HG03097 (cell line): ENCODE measurements at regions not wholly inside any gene's neighbourhood (a gene's known extent, or its start where the extent isn't known, plus 50 kb on each side); places are given as distances from the start of the nearest gene placed in this dataset.
"Not testable (repeated sequence)": the region's sequence is repeated elsewhere in the genome, so short reads cannot be mapped to it uniquely, and the experiment has no call there.

Source experiments
- ATAC-seq: cut with Tn5 transposase; IDR thresholded peaks from one replicate; pipeline ENCODE4 v1.9.1; 2021; ENCODE audit not compliant: unreplicated experiment, low FRiP score

GRCh38 chr4:81694176-81694913 is 222.6 kb upstream of the RASGEF1B start:
- no peak for ATAC-seq

GRCh38 chr4:81690871-81691270 is 219.2 kb upstream of the RASGEF1B start:
- ATAC-seq = no peak

- ATAC-seq = no peak
These were observed 216.4 kb upstream of the RASGEF1B start for GRCh38 chr4:81688085-81688484.

- ATAC-seq = no peak
These were observed 215.8 kb upstream of the RASGEF1B start for GRCh38 chr4:81687471-81687870.

- no peak for ATAC-seq
These were observed 213.4 kb upstream of the RASGEF1B start for GRCh38 chr4:81685104-81685503.

GRCh38 chr4:81684352-81684751 is 212.6 kb upstream of the RASGEF1B start:
- no peak for ATAC-seq

GRCh38 chr4:81682492-81682891 is 210.8 kb upstream of the RASGEF1B start:
- ATAC-seq = no peak

GRCh38 chr4:81679315-81679714 is 207.6 kb upstream of the RASGEF1B start:
- no peak for ATAC-seq

GRCh38 chr4:81678801-81679200 is 207.1 kb upstream of the RASGEF1B start:
- ATAC-seq = no peak

GRCh38 chr4:81676537-81676936 is 204.8 kb upstream of the RASGEF1B start:
- no peak for ATAC-seq

GRCh38 chr4:81675791-81676393 is 204.2 kb upstream of the RASGEF1B start:
- no peak for ATAC-seq

- ATAC-seq = no peak
These were observed 202.3 kb upstream of the RASGEF1B start for GRCh38 chr4:81673961-81674360.

- not testable (repeated sequence) for ATAC-seq
These were observed 196.6 kb upstream of the RASGEF1B start for GRCh38 chr4:81668328-81668727.

GRCh38 chr4:81667539-81667938 is 195.8 kb upstream of the RASGEF1B start:
- ATAC-seq = no peak

GRCh38 chr4:81666491-81666890 is 194.8 kb upstream of the RASGEF1B start:
- no peak for ATAC-seq

- no peak for ATAC-seq
These were observed 193.9 kb upstream of the RASGEF1B start for GRCh38 chr4:81665649-81666048.

- ATAC-seq = no peak
These were observed 193.3 kb upstream of the RASGEF1B start for GRCh38 chr4:81665045-81665444.

- ATAC-seq = no peak
These were observed 192.4 kb upstream of the RASGEF1B start for GRCh38 chr4:81664079-81664478.

- ATAC-seq = no peak
These were observed 191.7 kb upstream of the RASGEF1B start for GRCh38 chr4:81663368-81663767.

- ATAC-seq = no peak
These were observed 187.3 kb upstream of the RASGEF1B start for GRCh38 chr4:81659051-81659450.

- no peak for ATAC-seq
These were observed 180.4 kb upstream of the RASGEF1B start for GRCh38 chr4:81652069-81652478.

- no peak for ATAC-seq
These were observed 179.7 kb upstream of the RASGEF1B start for GRCh38 chr4:81651243-81651899.
